HG03025 (cell line): ENCODE measurements at regions not wholly inside any gene's neighbourhood (a gene's known extent, or its start where the extent isn't known, plus 50 kb on each side); places are given as distances from the start of the nearest gene placed in this dataset.
"Not testable (repeated sequence)": the region's sequence is repeated elsewhere in the genome, so short reads cannot be mapped to it uniquely, and the experiment has no call there.

ENCODE experiments used
- ATAC-seq: cut with Tn5 transposase; IDR thresholded peaks from one replicate; pipeline ENCODE4 v1.9.1; 2021; ENCODE audit warnings: mild to moderate bottlenecking, moderate library complexity; ENCODE audit not compliant: unreplicated experiment, low FRiP score

- ATAC-seq: no peak
Measured at GRCh38 chr9:90061187-90061586, 456.4 kb downstream of the GADD45G start.

- ATAC-seq: no peak
Measured at GRCh38 chr9:90062982-90063381, 458.2 kb downstream of the GADD45G start.

GRCh38 chr9:90064248-90064647 is 459.4 kb downstream of the GADD45G start:
- no peak for ATAC-seq

- ATAC-seq: no peak
Measured at GRCh38 chr9:90064971-90065370, 460.2 kb downstream of the GADD45G start.

GRCh38 chr9:90065851-90066250 is 461.0 kb downstream of the GADD45G start:
- ATAC-seq: no peak

- no peak for ATAC-seq
Measured at GRCh38 chr9:90069085-90069484, 464.3 kb downstream of the GADD45G start.

- ATAC-seq: no peak
Measured at GRCh38 chr9:90070056-90070455, 465.2 kb downstream of the GADD45G start.

GRCh38 chr9:90070469-90070868 is 465.7 kb downstream of the GADD45G start:
- ATAC-seq: no peak

GRCh38 chr9:90070931-90071660 is 466.3 kb downstream of the GADD45G start:
- no peak for ATAC-seq

- ATAC-seq: no peak
Measured at GRCh38 chr9:90073186-90073945, 468.6 kb downstream of the GADD45G start.

- no peak for ATAC-seq
Measured at GRCh38 chr9:90074316-90074962, 469.6 kb downstream of the GADD45G start.

- not testable (repeated sequence) for ATAC-seq
Measured at GRCh38 chr9:90077598-90077997, 472.8 kb downstream of the GADD45G start.

GRCh38 chr9:90078988-90079421 is 474.2 kb downstream of the GADD45G start:
- no peak for ATAC-seq

GRCh38 chr9:90085633-90086032 is 480.8 kb downstream of the GADD45G start:
- ATAC-seq: no peak

- ATAC-seq: no peak
Measured at GRCh38 chr9:90086101-90086511, 481.3 kb downstream of the GADD45G start.

- ATAC-seq: no peak
Measured at GRCh38 chr9:90088434-90088833, 483.6 kb downstream of the GADD45G start.

- ATAC-seq: no peak
Measured at GRCh38 chr9:90088856-90089255, 484.0 kb downstream of the GADD45G start.

GRCh38 chr9:90090997-90091396 is 486.2 kb downstream of the GADD45G start:
- no peak for ATAC-seq

- no peak for ATAC-seq
Measured at GRCh38 chr9:90092508-90092907, 487.7 kb downstream of the GADD45G start.

- no peak for ATAC-seq
Measured at GRCh38 chr9:90095682-90096081, 490.9 kb downstream of the GADD45G start.

- no peak for ATAC-seq
Measured at GRCh38 chr9:90097237-90097636, 492.4 kb downstream of the GADD45G start.
